GM21367 (cell line): ENCODE measurements at regions not wholly inside any gene's neighbourhood (a gene's known extent, or its start where the extent isn't known, plus 50 kb on each side); places are given as distances from the start of the nearest gene placed in this dataset.

Experiments used
- ATAC-seq: cut with Tn5 transposase; IDR thresholded peaks from one replicate; pipeline ENCODE4 v1.9.1; 2021; ENCODE audit not compliant: unreplicated experiment

DNA sequence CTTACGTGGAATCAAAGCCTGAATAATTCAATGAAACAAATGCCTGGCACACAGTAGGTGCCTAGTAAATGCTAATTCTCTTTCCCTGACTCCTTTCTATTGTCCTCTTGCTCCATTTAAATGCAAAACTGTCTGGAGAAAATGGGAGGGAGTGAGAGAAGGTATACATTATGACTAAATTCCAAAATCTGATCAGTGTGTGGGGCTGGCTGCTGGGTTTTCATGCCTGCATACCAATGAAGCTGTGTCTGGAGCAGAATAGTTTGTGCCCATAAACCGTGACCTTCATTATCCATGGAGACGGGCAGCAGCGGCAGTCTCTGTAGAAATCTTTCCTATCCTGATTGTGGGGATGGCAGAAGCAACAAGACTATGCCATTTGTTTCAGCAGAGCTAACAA, 223.4 kb upstream of the ZBED5 start:
- ATAC-seq = no peak

DNA sequence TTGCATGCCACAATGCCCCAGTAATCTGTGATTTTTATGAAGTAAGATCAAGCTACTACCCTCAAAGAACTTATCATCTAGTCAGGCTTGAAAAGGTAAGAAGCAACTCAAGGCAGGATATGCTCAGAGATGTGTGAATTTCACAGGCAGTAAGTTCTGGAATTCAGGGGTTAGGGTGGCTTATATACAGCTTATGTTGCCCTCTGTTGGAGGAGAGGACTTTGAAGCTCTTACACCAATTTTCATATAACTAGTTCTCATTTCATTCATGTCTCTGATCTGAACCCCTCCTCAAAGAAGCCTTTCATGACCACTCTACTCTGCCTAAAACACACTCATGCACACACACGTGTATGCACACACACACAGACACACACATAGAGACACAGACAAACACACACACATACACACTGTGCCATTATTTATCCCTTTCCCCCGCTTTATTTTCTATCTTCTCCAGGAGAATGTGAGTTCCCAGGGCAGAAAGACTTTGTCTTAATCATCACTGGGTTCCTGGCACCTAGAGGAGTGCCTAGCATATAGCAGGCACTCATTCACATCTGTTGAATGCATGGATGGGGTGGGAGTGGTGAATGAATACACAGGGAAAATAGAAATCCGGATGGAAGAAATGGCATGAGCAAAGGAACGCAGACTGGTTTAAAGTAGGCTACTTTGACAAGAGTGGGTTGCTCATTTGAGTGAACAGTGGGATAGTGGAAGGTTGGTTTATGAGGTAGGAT, 220.7 kb upstream of the ZBED5 start:
- ATAC-seq = no peak

GRCh38 chr11:11077898-11078297, 220.0 kb upstream of the ZBED5 start:
- ATAC-seq = no peak

- ATAC-seq = no peak
These were observed 219.0 kb upstream of the ZBED5 start for GRCh38 chr11:11076879-11077278.

DNA sequence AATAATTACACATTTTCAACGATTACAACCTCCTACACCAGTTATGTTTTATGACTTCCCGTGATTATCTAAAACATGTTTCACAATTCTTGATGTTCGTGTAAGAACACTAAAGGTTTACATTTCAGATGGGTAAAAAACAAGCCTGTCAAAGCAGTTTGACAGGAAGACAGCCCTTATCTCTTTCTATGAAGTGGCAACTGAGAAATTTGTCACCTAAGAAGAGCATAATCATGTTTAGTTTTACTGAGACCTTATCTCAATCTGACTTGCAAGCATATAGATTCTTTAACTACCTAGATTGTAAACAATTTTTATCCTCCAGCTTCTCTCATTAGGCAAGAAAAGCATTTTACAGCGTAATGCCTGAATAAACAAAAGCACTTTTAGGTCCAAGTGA, 218.4 kb upstream of the ZBED5 start:
- no peak for ATAC-seq

DNA sequence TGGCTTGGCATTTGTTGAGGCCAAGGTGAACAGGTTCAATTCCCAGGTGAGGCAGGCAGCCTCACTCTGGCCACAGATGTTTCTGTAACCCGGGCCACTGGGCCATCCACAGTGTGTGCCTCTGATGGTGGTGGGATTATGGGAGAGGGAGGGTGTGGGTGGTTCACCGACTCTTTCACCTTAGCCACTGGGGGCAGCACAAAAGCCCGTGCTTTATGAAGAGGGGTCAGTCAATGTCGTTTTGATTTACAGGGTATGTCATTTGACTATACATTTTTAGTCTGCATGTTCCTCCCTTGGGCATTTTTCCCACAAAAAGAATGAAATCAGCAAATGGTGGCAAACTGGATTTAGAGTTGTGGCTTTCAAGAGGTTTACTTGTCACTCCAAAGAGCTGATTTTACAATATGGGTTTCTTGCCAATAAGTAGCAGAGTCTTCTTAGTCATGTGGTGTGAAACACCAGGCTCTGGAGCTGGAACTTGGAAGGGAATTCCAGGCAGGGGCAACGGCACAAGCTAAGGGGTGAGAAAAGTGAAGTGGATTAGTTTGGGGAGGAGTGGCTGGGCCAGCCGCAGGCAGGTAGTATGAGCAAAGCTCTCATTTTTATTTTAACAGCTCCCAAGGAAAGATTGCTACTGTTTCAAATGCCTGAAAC, 217.8 kb upstream of the ZBED5 start:
- ATAC-seq = no peak

DNA sequence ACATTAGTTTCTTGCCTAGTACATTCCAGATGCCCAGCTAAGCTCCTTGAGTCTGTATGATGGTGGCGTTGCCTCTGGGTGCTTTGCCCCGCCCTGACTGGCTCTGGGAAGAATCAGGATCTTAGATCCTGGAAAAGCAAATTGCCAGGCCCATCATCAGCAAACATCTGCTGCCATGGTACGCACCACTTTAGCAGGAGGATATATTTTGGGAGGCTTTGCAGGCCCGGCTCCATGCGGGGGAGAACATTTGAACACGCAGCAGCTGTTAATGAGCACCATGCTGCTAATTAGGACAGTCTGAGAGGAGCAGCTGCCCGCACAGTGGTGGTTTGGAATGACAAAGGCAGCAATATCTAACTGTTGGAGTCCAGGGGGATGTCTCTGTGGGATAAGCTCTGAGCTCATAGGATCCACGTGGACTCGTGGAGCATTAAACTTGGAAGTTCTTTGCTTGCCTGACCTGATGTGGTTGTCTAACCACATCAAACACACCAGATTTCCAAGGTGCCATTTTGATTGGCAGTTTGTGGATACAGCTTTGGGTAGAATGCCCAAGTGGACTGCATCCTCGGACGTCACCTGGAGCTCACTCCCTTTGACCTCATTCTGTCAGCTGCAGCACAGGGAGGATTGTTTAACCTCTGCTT, 217.0 kb upstream of the ZBED5 start:
- no peak for ATAC-seq

DNA sequence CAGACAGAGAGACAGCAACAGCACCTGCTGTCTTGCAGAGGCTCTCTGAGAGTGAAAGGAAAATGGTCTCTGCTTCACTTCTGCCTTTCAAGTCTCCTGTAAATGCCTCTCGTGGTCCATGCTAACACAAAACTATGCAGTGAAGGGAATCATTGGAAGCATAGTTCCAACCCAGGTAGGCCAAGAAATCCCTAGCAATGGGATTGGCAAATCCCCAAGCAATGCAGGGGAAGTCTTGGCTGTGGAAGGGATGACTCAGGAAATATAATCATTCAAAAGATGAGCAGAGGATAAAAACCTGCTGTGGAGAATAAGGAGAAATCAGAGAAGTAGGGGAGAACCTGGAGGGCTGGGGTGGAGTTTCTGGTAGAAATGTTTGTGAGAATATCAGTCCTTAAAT, 216.1 kb upstream of the ZBED5 start:
- ATAC-seq = no peak

DNA sequence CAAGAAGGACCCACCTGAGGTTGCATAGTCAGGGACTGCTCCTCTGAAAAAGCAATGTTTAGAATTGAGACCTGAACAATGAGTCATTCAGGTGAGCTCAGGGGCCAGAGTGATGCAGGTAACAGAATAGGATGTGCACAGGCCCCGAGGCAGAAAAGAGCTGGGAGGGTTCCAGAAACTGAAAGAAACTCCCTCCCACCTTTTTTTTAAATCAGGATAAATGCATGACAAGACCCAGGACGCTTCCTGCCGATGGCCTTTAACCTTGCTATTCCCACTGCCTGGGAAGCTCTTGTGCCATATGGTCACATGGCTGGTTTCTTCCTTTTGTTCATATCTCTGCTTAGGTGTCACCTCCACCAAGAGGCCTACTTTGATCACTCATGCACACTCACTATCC, 214.2 kb upstream of the ZBED5 start:
- no peak for ATAC-seq

- ATAC-seq = no peak
These were observed 213.6 kb upstream of the ZBED5 start for GRCh38 chr11:11071486-11071885.

DNA sequence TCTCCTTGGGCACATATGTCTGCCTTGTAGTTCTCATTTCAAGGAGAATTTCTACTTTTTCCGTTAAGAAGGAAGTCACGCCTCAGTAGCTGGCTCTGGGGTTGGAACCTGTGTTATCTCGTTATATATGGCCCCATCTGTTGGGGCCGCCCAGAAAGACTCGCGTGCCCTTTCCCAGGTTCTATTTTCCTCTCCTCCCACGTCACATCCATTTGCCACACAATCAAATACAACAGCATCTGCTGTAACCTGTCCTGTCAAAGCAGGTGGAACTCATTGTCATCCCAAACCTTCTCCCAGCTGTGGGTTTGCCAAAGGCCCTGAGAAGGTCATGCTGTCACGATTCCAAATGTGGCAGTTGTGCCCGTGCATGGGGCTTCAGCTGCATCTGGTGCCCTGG, 213.1 kb upstream of the ZBED5 start:
- no peak for ATAC-seq

GRCh38 chr11:11069841-11070835, 212.3 kb upstream of the ZBED5 start:
- no peak for ATAC-seq

GRCh38 chr11:11068113-11068512, 210.3 kb upstream of the ZBED5 start:
- ATAC-seq = no peak

GRCh38 chr11:11065396-11065795, 207.5 kb upstream of the ZBED5 start:
- ATAC-seq = no peak

- no peak for ATAC-seq
These were observed 199.6 kb upstream of the ZBED5 start for GRCh38 chr11:11057472-11057854.

DNA sequence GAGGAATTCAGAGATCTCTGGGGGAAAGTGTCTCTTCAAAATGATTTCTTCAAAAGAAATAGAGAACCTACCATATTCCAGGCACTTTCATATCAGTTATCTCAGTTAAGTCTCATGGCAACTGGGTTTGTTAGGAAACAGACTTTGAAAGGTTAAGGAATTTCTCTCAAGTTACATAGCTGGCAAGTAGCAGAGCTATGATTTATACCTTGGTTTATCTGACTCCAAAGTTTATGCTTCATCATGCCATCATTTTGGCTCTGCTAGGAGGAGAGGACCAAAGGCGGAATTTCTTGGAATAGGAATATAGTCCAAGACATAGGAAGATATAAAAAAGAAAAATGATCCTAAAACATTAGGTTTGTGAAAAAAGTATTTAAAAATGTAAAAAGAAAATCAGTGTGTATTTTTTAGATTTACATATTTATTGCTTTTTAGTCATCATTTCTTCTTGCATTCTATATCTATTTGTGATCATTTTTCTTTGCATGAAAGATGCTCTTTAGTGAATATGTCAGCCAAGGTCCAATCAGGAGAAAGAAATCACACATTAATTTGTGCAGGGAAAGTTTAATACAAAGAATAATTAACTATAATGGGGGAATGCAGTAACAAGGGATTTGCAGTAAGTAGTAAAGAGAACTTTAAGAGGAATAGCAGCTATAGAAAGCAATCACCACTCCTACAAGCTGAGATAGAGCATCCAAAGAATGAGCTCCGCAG, 199.1 kb upstream of the ZBED5 start:
- ATAC-seq = no peak

DNA sequence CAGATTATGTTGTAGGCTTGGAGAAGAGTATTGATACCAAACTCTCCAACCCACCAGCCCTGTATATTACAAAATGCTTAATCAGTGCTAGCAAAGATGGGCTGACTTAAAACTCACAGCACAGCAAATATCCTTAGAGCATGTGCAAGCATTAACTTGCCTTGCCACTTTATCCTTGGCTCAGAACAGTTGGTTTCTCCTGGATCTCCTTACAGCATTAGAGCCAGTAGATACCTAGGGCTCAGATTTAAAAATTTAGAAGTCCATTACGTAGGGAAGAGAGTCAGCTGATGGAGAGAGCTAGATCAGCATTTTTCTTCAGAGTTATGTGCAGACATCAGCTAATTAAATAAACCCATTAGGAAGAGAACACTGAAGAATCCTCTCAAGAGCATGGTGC, 198.5 kb upstream of the ZBED5 start:
- ATAC-seq = no peak

DNA sequence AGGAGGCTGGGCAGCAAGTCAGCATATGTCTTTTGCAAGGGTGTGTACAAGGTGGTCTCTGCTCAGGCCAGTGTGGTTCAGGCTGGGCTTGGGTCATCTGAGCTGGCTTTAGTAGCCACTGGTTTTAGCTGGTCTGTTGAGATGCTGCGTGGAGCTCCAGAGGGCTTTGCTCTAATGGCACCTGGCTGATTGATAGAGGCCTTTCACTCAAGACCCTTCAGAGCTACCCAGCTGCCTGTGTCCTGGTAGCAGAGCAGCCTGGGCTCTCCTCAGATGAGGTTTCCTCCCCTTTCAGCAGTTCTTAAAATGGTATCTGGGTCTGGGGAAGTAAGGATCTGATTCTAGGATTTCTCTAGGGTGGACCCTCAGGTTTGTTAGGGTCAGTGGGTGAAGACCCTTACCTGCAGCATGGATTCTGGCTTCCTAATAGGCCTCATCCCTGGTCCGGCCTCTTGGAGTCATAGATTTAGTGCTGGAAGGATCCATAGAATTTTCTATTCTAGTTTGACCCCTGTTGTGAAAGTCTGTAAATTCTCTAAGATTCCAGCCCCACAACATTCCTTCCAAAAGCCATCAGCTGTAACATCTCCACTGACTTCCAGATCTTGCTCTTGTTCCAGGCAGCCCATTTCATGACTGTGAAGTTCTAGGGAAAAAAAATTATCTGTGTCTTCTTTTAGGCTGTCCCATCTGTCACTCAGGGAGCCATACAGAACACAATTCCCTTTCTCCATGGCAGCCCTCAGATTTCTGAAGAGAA, 190.2 kb upstream of the ZBED5 start:
- ATAC-seq = no peak

DNA sequence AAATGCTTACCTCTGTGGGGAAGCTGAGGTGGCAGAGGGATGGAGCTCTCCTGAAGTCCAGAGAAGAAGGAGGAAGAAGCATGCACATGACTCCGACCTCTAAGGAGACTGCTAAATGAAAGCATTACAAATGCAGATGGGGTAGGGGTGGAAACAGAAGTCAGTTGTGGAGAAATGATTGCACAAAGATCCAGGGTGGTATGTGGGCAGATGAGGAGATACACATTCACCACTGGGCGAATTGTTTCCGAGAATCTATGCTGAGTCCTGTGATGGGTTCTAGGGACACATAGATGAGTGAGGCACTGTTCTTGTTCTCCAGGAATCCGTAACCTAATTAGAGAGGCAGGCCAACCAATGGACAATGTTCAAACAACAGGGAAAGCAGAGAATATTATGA, 188.9 kb upstream of the ZBED5 start:
- ATAC-seq = no peak
